Suprapubic skin (tissue), 4 donors: ENCODE measurements at regions not wholly inside any gene's neighbourhood (a gene's known extent, or its start where the extent isn't known, plus 50 kb on each side); places are given as distances from the start of the nearest gene placed in this dataset.

Source experiments
- CTCF ChIP-seq, 2 donors: fragments of 200-600 bp in 1 of 2; fragments of 450-650 bp in 1 of 2; sonication (generic) in 1 of 2; IDR thresholded peaks; one replicate each; pipeline ENCODE4 v1.5.1; 2016 to 2019; ENCODE audit warnings: antibody characterized with exemption in 2 of 2, mild to moderate bottlenecking in 1 of 2, moderate library complexity in 1 of 2
- EP300 ChIP-seq: sonication (generic); formaldehyde crosslinking; IDR thresholded peaks from one replicate; pipeline ENCODE4 v1.6.1; 2017; ENCODE audit warnings: antibody characterized with exemption
- POLR2A ChIP-seq, 2 donors: fragments of 450-650 bp; IDR thresholded peaks; one replicate each; pipeline ENCODE4 v1.6.1; 2017; ENCODE audit warnings: antibody characterized with exemption in 2 of 2, mild to moderate bottlenecking in 2 of 2, moderate library complexity in 2 of 2
- POLR2AphosphoS5 ChIP-seq, 3 donors: sonication (generic); formaldehyde crosslinking; IDR thresholded peaks; one replicate each; pipeline ENCODE4 v1.6.1; 2017; ENCODE audit warnings: antibody characterized with exemption in 3 of 3

DNA sequence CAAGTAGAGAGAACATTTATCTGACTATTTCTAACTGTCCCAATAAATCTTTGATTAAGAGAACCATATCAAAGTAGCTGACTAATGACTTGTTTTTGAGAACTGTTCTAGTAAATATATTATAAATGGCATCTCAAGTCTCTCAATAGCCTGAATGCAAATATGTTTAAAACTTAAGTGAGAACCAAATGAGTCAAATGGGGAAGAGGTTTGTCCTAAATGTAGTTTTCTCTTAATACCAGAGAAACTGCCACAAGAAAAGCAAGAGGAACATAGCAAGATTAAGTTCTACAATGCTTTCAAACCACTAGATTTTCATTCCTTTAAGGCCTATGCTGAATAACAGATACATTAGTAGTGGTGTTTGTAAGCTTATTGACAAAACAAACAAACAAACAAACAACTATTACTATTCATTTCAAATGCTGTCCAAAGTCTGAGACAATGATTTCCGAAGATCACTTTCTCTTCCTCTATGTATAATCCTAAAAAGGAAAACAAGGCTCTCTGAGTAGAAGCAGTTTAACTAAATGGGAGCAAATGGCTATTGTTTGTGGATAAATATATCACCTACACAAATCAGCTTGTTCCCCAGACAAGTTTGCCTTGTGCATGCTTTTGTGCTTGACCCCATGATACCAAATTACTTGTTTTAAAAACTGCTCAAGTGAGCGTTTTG is 408.4 kb upstream of the EMCN start:
- TF ChIP-seq POLR2A (IDR thresholded peaks at IDR 0.05), result no peak
- TF ChIP-seq CTCF (IDR thresholded peaks at IDR 0.05), result no peak
- TF ChIP-seq EP300, result no peak
- TF ChIP-seq POLR2AphosphoS5 (IDR thresholded peaks at IDR 0.05), result no peak
